GM12873 (cell line): ENCODE measurements at regions not wholly inside any gene's neighbourhood (a gene's known extent, or its start where the extent isn't known, plus 50 kb on each side); places are given as distances from the start of the nearest gene placed in this dataset.

Experiments used
- TF ChIP-seq, protein P1 (sequence below): IDR thresholded peaks from 2 replicates; pipeline ENCODE4 v1.5.1; 2012; ENCODE audit warnings: low read depth, mild to moderate bottlenecking, moderate library complexity, low read length, control low read depth; ENCODE audit not compliant: insufficient read depth; ENCODE audit errors: missing control alignments

- TF ChIP-seq, protein P1, sequence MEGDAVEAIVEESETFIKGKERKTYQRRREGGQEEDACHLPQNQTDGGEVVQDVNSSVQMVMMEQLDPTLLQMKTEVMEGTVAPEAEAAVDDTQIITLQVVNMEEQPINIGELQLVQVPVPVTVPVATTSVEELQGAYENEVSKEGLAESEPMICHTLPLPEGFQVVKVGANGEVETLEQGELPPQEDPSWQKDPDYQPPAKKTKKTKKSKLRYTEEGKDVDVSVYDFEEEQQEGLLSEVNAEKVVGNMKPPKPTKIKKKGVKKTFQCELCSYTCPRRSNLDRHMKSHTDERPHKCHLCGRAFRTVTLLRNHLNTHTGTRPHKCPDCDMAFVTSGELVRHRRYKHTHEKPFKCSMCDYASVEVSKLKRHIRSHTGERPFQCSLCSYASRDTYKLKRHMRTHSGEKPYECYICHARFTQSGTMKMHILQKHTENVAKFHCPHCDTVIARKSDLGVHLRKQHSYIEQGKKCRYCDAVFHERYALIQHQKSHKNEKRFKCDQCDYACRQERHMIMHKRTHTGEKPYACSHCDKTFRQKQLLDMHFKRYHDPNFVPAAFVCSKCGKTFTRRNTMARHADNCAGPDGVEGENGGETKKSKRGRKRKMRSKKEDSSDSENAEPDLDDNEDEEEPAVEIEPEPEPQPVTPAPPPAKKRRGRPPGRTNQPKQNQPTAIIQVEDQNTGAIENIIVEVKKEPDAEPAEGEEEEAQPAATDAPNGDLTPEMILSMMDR, result no peak
These were observed 1490.0 kb upstream of the GBE1 start for GRCh38 chr3:83251490-83251889.

DNA sequence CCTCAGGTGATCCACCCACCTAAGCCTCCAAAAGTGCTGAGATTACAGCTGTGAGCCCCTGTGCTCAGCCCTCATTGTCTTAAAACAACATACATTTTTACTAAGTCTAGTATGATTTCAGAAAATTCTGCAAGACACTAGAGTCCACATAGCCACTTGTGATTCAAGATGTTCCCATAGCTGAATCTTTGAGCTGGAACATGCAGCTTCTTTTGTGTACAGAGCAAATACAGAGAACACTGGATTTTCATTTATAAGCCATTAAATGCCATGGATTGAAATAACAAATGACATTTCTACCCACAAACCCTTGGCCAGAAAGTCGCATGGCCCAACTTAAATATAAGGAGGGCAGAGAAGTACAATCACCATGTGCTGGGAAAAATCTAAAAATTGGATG, 1489.2 kb upstream of the GBE1 start:
- TF ChIP-seq, protein P1, result no peak

DNA sequence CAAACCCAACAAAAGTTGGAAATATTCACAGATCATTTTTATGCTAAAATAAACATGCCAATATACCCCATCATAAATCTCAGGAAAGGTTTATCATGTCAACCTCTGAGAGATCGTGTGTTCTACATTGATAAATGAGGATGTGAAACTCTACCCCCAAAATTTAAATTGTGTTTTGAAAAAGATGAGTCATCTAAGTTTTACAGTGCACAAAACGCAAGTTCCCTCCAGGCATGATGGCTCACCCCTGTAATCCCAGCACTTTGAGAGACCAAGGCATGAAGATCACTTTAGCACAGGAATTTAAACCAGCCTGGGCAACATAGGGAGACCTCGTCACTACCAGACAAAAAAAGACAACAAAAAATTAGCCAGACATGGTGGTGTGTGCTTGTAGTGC, 1487.0 kb upstream of the GBE1 start:
- TF ChIP-seq, protein P1, result no peak

- TF ChIP-seq, protein P1, result no peak
These were observed 1473.9 kb upstream of the GBE1 start for GRCh38 chr3:83235180-83235814.

DNA sequence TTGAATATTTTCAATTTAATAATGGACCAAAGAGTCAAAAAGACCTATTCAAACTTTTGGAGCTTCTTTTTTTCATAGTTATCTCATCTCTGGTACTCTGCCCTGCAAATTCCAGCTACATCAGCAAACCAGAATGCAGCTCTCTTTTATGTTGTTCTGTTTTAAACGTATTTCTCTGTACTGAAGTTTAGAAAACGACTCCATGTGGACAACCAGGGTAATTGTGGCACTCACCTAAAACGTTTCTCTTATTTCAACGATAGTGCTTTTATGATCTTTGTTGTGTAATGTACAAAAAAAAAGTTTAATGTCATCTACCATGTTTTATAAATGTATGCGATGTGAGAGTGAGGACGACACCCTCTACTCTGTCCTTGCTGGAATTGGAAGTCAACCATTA, 1472.3 kb upstream of the GBE1 start:
- TF ChIP-seq, protein P1, result no peak

DNA sequence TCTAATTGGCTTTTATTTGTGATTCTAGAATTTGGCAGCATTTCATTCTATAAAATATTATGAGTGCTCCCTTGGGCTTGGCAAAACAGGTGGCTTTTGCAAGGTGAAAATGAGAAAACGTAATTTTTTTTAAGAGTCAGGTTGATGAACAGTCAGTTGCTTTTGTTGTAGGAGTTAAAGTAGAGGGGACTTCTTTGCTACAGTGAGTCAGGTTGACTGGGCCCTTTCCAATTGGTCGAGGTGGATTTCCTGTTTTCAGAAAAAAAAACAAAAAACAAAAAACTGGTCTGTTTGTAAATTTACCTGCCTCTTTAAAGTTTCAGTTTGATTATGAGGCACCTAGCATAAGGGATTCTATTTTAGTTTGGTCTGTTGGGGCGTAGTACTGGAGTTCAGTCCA, 1469.4 kb upstream of the GBE1 start:
- TF ChIP-seq, protein P1, result no peak

DNA sequence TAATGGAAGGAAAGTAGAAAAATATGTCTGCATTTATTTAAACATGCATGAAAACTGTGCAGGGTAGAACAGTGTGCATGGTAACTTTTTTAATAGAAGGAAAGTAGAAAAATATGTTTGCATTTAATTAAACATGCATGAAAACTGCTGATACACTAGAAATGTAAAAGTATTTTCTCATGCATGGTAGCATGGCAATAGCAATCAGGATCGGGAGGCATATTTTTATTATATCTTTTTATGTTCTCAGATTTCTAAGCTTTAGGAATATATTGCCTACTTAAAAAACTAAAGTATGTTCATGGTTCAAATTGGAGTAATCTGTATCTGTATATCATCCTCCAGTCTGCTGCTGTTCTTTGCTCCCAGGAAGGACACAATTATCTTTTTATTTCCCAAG, 1468.9 kb upstream of the GBE1 start:
- TF ChIP-seq, protein P1, result no peak
